WTC11 (cell line): ENCODE measurements at regions not wholly inside any gene's neighbourhood (a gene's known extent, or its start where the extent isn't known, plus 50 kb on each side); places are given as distances from the start of the nearest gene placed in this dataset.
A peak's percentile ranks its signal among the peaks of the same experiment; 100 is the strongest.

ENCODE experiments used
- ATAC-seq: fragments of 200-7000 bp; cut with Tn5 transposase; 2 replicates; pipeline ENCODE4 v1.10.0; 2021; ENCODE audit warnings: mild to moderate bottlenecking, moderate library complexity
- CTCF ChIA-PET: fragments of 300-600 bp; sonication (Branson Sonifier 250); formaldehyde crosslinking; loops from one replicate; lab custom pipeline; 2021; ENCODE audit warnings: antibody characterized with exemption; lab: Charles Lee
- POLR2A ChIA-PET: fragments of 350-600 bp; sonication (Branson Sonifier 250); formaldehyde crosslinking; loops from one replicate; lab custom pipeline; 2021; ENCODE audit warnings: antibody characterized with exemption; lab: Charles Lee
- DNase-seq: peaks from one replicate; pipeline ENCODE4 v3.0.0; 2021; ENCODE audit warnings: low spot score
- H3K27ac Mint-ChIP-seq: 2 replicates; pipeline ENCODE4 v1.8.0; 2021; ENCODE audit warnings: mixed read lengths
- H3K27me3 Mint-ChIP-seq: 2 replicates; pipeline ENCODE4 v1.8.0; 2021; ENCODE audit warnings: low read depth, mild to moderate bottlenecking, moderate library complexity, mixed read lengths
- H3K36me3 Mint-ChIP-seq: 2 replicates; pipeline ENCODE4 v1.8.0; 2021; ENCODE audit warnings: mixed read lengths
- H3K4me1 Mint-ChIP-seq: 2 replicates; pipeline ENCODE4 v1.8.0; 2022; ENCODE audit warnings: mixed read lengths
- H3K4me3 Mint-ChIP-seq: 2 replicates; pipeline ENCODE4 v1.8.0; 2021; ENCODE audit warnings: mild to moderate bottlenecking, moderate library complexity, mixed read lengths
- H3K9me3 Mint-ChIP-seq: 2 replicates; pipeline ENCODE4 v1.8.0; 2021; ENCODE audit warnings: mixed read lengths
- ATF6 ChIP-seq: sonication (generic); formaldehyde crosslinking; IDR thresholded peaks from 2 replicates; pipeline ENCODE4 v1.8.1; 2023; ENCODE audit warnings: mild to moderate bottlenecking, missing genetic modification reagents
- CBFB ChIP-seq: sonication (generic); formaldehyde crosslinking; IDR thresholded peaks from 2 replicates; pipeline ENCODE4 v1.8.1; 2022; ENCODE audit warnings: mild to moderate bottlenecking, low read depth, missing genetic modification reagents
- CDX4 ChIP-seq: fragments of 250-450 bp; sonication (Bioruptor Pico); IDR thresholded peaks from 2 replicates; pipeline ENCODE4 v1.9.0; 2021; ENCODE audit warnings: moderate library complexity, mild to moderate bottlenecking, inconsistent platforms, borderline replicate concordance
- E2F1 ChIP-seq: sonication (generic); formaldehyde crosslinking; IDR thresholded peaks from 2 replicates; pipeline ENCODE4 v1.8.0; 2022; ENCODE audit warnings: mild to moderate bottlenecking, missing genetic modification reagents
- ESRRA ChIP-seq: sonication (generic); formaldehyde crosslinking; IDR thresholded peaks from 2 replicates; pipeline ENCODE4 v1.8.1; 2022; ENCODE audit warnings: mild to moderate bottlenecking, missing genetic modification reagents, borderline replicate concordance
- FOXJ3 ChIP-seq: sonication (generic); formaldehyde crosslinking; IDR thresholded peaks from 2 replicates; pipeline ENCODE4 v1.9.0; 2021; ENCODE audit warnings: missing genetic modification reagents, mild to moderate bottlenecking, borderline replicate concordance
- FOXK1 ChIP-seq: sonication (generic); formaldehyde crosslinking; IDR thresholded peaks from 2 replicates; pipeline ENCODE4 v1.8.0; 2022; ENCODE audit warnings: mild to moderate bottlenecking, moderate library complexity, missing genetic modification reagents
- JUN ChIP-seq: sonication (generic); formaldehyde crosslinking; IDR thresholded peaks from 2 replicates; pipeline ENCODE4 v1.8.0; 2023; ENCODE audit warnings: mild to moderate bottlenecking, missing genetic modification reagents
- NFATC4 ChIP-seq: fragments of 250-450 bp; sonication (Bioruptor Pico); IDR thresholded peaks from 2 replicates; pipeline ENCODE4 v1.9.0; 2021; ENCODE audit warnings: mild to moderate bottlenecking
- NFYB ChIP-seq: sonication (generic); formaldehyde crosslinking; conservative IDR thresholded peaks from 2 replicates; pipeline ENCODE4 v1.8.0; 2022; ENCODE audit warnings: low read depth, missing genetic modification reagents
- SP1 ChIP-seq: sonication (generic); formaldehyde crosslinking; conservative IDR thresholded peaks from 2 replicates; pipeline ENCODE4 v1.8.1; 2022; ENCODE audit warnings: missing genetic modification reagents
- ZNF138 ChIP-seq: sonication (generic); formaldehyde crosslinking; conservative IDR thresholded peaks from 2 replicates; pipeline ENCODE4 v1.8.1; 2022; ENCODE audit warnings: mild to moderate bottlenecking, moderate library complexity, missing genetic modification reagents
- ZNF396 ChIP-seq: fragments of 250-450 bp; sonication (Bioruptor Pico); IDR thresholded peaks from 2 replicates; pipeline ENCODE4 v1.8.0; 2021; ENCODE audit warnings: mild to moderate bottlenecking, moderate library complexity, borderline replicate concordance
- ZNF671 ChIP-seq: fragments of 250-450 bp; sonication (Bioruptor Pico); IDR thresholded peaks from 2 replicates; pipeline ENCODE4 v1.8.0; 2021; ENCODE audit warnings: mild to moderate bottlenecking
- TF ChIP-seq, protein P1 (sequence below): sonication (generic); formaldehyde crosslinking; IDR thresholded peaks from 2 replicates; pipeline ENCODE4 v1.8.0; 2022; ENCODE audit warnings: mild to moderate bottlenecking, missing genetic modification reagents
- TF ChIP-seq, protein P2 (sequence below): sonication (generic); formaldehyde crosslinking; IDR thresholded peaks from 2 replicates; pipeline ENCODE4 v1.8.0; 2022; ENCODE audit warnings: mild to moderate bottlenecking, missing genetic modification reagents
- TF ChIP-seq, protein P3 (sequence below): sonication (generic); formaldehyde crosslinking; IDR thresholded peaks from 2 replicates; pipeline ENCODE4 v1.8.1; 2022; ENCODE audit warnings: mild to moderate bottlenecking, missing genetic modification reagents, moderate library complexity, borderline replicate concordance
- TF ChIP-seq, protein P4 (sequence below): sonication (generic); formaldehyde crosslinking; IDR thresholded peaks from 2 replicates; pipeline ENCODE4 v1.8.0; 2023; ENCODE audit warnings: mild to moderate bottlenecking, missing genetic modification reagents
- TF ChIP-seq, protein P5 (sequence below): sonication (generic); formaldehyde crosslinking; IDR thresholded peaks from 2 replicates; pipeline ENCODE4 v1.8.1; 2023; ENCODE audit warnings: mild to moderate bottlenecking, moderate library complexity, missing genetic modification reagents
- TF ChIP-seq, protein P6 (sequence below): sonication (generic); formaldehyde crosslinking; IDR thresholded peaks from 2 replicates; pipeline ENCODE4 v1.8.1; 2023; ENCODE audit warnings: mild to moderate bottlenecking, missing genetic modification reagents, moderate library complexity
- TF ChIP-seq, protein P7 (sequence below): sonication (generic); formaldehyde crosslinking; IDR thresholded peaks from 2 replicates; pipeline ENCODE4 v1.8.1; 2022; ENCODE audit warnings: mild to moderate bottlenecking, moderate library complexity, missing genetic modification reagents

GRCh38 chr12:21054334-21054733 lies 76.7 kb upstream of the SLCO1B1 start:
- Mint-ChIP-seq H3K36me3 (no peaks in the 10 kb centered on the region), H3K27me3 (no peaks in the 10 kb centered on the region), H3K27ac (no peak overlapping the region), H3K4me1 (no peaks in the 10 kb centered on the region), H3K9me3 (no peaks in the 10 kb centered on the region), H3K4me3 (no peak overlapping the region)
- TF ChIP-seq, protein P1, sequence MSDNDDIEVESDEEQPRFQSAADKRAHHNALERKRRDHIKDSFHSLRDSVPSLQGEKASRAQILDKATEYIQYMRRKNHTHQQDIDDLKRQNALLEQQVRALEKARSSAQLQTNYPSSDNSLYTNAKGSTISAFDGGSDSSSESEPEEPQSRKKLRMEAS (CRISPR knock-in tag) = no peak
- TF ChIP-seq ZNF671 (CRISPR knock-in tag) (no peak), NFYB (CRISPR knock-in tag) (no peak), FOXK1 (CRISPR knock-in tag) (no peak), FOXJ3 (CRISPR knock-in tag) (no peak), NFATC4 (CRISPR knock-in tag) (no peak), ZNF138 (CRISPR knock-in tag) (no peak), E2F1 (CRISPR knock-in tag) (no peak), CDX4 (CRISPR knock-in tag) (no peak), CBFB (CRISPR knock-in tag) (no peak), ZNF396 (CRISPR knock-in tag) (no peak), ESRRA (CRISPR knock-in tag) (no peak)
- TF ChIP-seq, protein P2, sequence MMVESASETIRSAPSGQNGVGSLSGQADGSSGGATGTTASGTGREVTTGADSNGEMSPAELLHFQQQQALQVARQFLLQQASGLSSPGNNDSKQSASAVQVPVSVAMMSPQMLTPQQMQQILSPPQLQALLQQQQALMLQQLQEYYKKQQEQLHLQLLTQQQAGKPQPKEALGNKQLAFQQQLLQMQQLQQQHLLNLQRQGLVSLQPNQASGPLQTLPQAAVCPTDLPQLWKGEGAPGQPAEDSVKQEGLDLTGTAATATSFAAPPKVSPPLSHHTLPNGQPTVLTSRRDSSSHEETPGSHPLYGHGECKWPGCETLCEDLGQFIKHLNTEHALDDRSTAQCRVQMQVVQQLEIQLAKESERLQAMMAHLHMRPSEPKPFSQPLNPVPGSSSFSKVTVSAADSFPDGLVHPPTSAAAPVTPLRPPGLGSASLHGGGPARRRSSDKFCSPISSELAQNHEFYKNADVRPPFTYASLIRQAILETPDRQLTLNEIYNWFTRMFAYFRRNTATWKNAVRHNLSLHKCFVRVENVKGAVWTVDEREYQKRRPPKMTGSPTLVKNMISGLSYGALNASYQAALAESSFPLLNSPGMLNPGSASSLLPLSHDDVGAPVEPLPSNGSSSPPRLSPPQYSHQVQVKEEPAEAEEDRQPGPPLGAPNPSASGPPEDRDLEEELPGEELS (CRISPR knock-in tag) = no peak
- TF ChIP-seq, protein P3, sequence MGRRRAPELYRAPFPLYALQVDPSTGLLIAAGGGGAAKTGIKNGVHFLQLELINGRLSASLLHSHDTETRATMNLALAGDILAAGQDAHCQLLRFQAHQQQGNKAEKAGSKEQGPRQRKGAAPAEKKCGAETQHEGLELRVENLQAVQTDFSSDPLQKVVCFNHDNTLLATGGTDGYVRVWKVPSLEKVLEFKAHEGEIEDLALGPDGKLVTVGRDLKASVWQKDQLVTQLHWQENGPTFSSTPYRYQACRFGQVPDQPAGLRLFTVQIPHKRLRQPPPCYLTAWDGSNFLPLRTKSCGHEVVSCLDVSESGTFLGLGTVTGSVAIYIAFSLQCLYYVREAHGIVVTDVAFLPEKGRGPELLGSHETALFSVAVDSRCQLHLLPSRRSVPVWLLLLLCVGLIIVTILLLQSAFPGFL = no peak
- TF ChIP-seq, protein P4, sequence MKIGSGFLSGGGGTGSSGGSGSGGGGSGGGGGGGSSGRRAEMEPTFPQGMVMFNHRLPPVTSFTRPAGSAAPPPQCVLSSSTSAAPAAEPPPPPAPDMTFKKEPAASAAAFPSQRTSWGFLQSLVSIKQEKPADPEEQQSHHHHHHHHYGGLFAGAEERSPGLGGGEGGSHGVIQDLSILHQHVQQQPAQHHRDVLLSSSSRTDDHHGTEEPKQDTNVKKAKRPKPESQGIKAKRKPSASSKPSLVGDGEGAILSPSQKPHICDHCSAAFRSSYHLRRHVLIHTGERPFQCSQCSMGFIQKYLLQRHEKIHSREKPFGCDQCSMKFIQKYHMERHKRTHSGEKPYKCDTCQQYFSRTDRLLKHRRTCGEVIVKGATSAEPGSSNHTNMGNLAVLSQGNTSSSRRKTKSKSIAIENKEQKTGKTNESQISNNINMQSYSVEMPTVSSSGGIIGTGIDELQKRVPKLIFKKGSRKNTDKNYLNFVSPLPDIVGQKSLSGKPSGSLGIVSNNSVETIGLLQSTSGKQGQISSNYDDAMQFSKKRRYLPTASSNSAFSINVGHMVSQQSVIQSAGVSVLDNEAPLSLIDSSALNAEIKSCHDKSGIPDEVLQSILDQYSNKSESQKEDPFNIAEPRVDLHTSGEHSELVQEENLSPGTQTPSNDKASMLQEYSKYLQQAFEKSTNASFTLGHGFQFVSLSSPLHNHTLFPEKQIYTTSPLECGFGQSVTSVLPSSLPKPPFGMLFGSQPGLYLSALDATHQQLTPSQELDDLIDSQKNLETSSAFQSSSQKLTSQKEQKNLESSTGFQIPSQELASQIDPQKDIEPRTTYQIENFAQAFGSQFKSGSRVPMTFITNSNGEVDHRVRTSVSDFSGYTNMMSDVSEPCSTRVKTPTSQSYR (CRISPR knock-in tag) = no peak
- no peak for DNase-seq
- ATAC-seq = no peak
- POLR2A ChIA-PET = no interaction called here
- CTCF ChIA-PET = no interaction called here

DNA sequence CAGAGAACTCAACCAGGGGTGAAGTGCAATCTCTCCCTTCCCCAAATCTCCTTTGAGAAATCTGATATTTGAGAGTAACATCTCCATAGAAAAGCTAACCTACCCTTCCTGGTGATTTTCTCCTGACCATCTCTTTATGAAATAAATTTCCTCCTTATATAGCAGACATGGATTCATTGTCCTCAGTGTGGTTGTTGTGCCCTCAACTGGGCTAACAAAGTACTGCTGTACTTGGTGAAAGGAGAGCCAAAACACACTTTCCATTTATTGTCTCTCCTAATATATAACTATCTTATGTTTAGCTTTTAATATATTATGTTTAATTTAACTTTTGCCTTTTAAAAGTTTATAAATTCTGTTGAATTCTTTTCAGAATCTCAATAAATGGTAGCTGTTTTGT lies 65.1 kb upstream of the SLCO1B1 start:
- H3K27me3 Mint-ChIP-seq = no peaks in the 10 kb centered on the region
- no peaks in the 10 kb centered on the region for H3K4me1 Mint-ChIP-seq
- H3K36me3 Mint-ChIP-seq = no peaks in the 10 kb centered on the region
- DNase-seq = peak; percentile 12
- ChIA-PET POLR2A (no interaction called here), CTCF (interaction anchor here (0.7 to 1.7 kb wide), 3 partner anchors 99 to 350 kb away, joined by 3 to 10 read pairs (median 5); no protein-coding TSS in a partner anchor)
- ATAC-seq = peak; percentile 78
- H3K9me3 Mint-ChIP-seq = no peaks in the 10 kb centered on the region
- H3K4me3 Mint-ChIP-seq = no peak overlapping the region
- H3K27ac Mint-ChIP-seq = no peak overlapping the region
- TF ChIP-seq NFYB (CRISPR knock-in tag) (no peak), JUN (CRISPR knock-in tag) (no peak), SP1 (CRISPR knock-in tag) (no peak), ATF6 (no peak)
- TF ChIP-seq, protein P5, sequence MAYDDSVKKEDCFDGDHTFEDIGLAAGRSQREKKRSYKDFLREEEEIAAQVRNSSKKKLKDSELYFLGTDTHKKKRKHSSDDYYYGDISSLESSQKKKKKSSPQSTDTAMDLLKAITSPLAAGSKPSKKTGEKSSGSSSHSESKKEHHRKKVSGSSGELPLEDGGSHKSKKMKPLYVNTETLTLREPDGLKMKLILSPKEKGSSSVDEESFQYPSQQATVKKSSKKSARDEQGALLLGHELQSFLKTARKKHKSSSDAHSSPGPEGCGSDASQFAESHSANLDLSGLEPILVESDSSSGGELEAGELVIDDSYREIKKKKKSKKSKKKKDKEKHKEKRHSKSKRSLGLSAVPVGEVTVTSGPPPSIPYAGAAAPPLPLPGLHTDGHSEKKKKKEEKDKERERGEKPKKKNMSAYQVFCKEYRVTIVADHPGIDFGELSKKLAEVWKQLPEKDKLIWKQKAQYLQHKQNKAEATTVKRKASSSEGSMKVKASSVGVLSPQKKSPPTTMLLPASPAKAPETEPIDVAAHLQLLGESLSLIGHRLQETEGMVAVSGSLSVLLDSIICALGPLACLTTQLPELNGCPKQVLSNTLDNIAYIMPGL (CRISPR knock-in tag) = no peak
- TF ChIP-seq, protein P6, sequence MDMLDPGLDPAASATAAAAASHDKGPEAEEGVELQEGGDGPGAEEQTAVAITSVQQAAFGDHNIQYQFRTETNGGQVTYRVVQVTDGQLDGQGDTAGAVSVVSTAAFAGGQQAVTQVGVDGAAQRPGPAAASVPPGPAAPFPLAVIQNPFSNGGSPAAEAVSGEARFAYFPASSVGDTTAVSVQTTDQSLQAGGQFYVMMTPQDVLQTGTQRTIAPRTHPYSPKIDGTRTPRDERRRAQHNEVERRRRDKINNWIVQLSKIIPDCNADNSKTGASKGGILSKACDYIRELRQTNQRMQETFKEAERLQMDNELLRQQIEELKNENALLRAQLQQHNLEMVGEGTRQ = no peak
- TF ChIP-seq, protein P7, sequence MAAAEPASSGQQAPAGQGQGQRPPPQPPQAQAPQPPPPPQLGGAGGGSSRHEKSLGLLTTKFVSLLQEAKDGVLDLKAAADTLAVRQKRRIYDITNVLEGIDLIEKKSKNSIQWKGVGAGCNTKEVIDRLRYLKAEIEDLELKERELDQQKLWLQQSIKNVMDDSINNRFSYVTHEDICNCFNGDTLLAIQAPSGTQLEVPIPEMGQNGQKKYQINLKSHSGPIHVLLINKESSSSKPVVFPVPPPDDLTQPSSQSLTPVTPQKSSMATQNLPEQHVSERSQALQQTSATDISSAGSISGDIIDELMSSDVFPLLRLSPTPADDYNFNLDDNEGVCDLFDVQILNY (CRISPR knock-in tag) = no peak
